ENCODE measurements at regions not wholly inside any gene's neighbourhood (a gene's known extent, or its start where the extent isn't known, plus 50 kb on each side); places are given as distances from the start of the nearest gene placed in this dataset.

GRCh38 chr5:135253601-135254178 is 145.3 kb downstream of the MACROH2A1 start:
- TF ChIP-seq CTCF (IDR thresholded peaks at IDR 0.05; ENCODE audit: low read depth, low read length, missing control alignments), result no peak
- DNase-seq, result no peak
- Histone ChIP-seq H3K36me3 (replicated peaks) (no peaks in the 10 kb centered on the region), H3K27ac (no peak overlapping the region), H3K4me3 (ENCODE audit: low read depth, low read length) (no peak overlapping the region), H3K27me3 (replicated peaks) (no peaks in the 10 kb centered on the region)
- in situ Hi-C loops (cut with HindIII; ENCODE audit: low pct_ligation_motif_present, low sequenced_read_pairs), result no loop called here

- DNase-seq, result no peak
- in situ Hi-C loops (cut with HindIII; ENCODE audit: low pct_ligation_motif_present, low sequenced_read_pairs), result no loop called here
Measured at GRCh38 chr5:135251093-135251492, 147.9 kb downstream of the MACROH2A1 start.

GRCh38 chr5:135250671-135251070 is 148.4 kb downstream of the MACROH2A1 start:
- H3K27me3 ChIP-seq (replicated peaks), result no peaks in the 10 kb centered on the region
- no peaks in the 10 kb centered on the region for H3K36me3 ChIP-seq (replicated peaks)
- H3K27ac ChIP-seq, result no peak overlapping the region
- no peak for DNase-seq
- H3K4me3 ChIP-seq (ENCODE audit: low read depth, low read length), result no peak overlapping the region
- no peak for TF ChIP-seq CTCF (IDR thresholded peaks at IDR 0.05; ENCODE audit: low read depth, low read length, missing control alignments)
- in situ Hi-C loops (cut with HindIII; ENCODE audit: low pct_ligation_motif_present, low sequenced_read_pairs), result no loop called here

More at GRCh38 chr5:135251093-135251492, 147.9 kb downstream of the MACROH2A1 start:
- Histone ChIP-seq H3K27me3 (replicated peaks) (no peaks in the 10 kb centered on the region), H3K4me3 (ENCODE audit: low read depth, low read length) (no peak overlapping the region), H3K27ac (no peak overlapping the region), H3K36me3 (replicated peaks) (no peaks in the 10 kb centered on the region)
- no peak for TF ChIP-seq CTCF (IDR thresholded peaks at IDR 0.05; ENCODE audit: low read depth, low read length, missing control alignments)

GRCh38 chr5:135249658-135250057 is 149.4 kb downstream of the MACROH2A1 start:
- no peak overlapping the region for H3K27ac ChIP-seq
- peak; percentile 37 for DNase-seq
- H3K4me3 ChIP-seq (ENCODE audit: low read depth, low read length), result no peak overlapping the region
- H3K27me3 ChIP-seq (replicated peaks), result no peaks in the 10 kb centered on the region
- in situ Hi-C loops (cut with HindIII; ENCODE audit: low pct_ligation_motif_present, low sequenced_read_pairs), result no loop called here
- no peaks in the 10 kb centered on the region for H3K36me3 ChIP-seq (replicated peaks)
- TF ChIP-seq CTCF (IDR thresholded peaks at IDR 0.05; ENCODE audit: low read depth, low read length, missing control alignments), result no peak

- DNase-seq, result no peak
- H3K27me3 ChIP-seq (replicated peaks), result no peaks in the 10 kb centered on the region
- no peaks in the 10 kb centered on the region for H3K36me3 ChIP-seq (replicated peaks)
- no peak overlapping the region for H3K4me3 ChIP-seq (ENCODE audit: low read depth, low read length)
- in situ Hi-C loops (cut with HindIII; ENCODE audit: low pct_ligation_motif_present, low sequenced_read_pairs), result no loop called here
- no peak for TF ChIP-seq CTCF (IDR thresholded peaks at IDR 0.05; ENCODE audit: low read depth, low read length, missing control alignments)
- H3K27ac ChIP-seq, result no peak overlapping the region
Measured at GRCh38 chr5:135248801-135249231, 150.2 kb downstream of the MACROH2A1 start.

Measured in brain microvascular endothelial cell (primary cell).